ENCODE measurements at regions not wholly inside any gene's neighbourhood (a gene's known extent, or its start where the extent isn't known, plus 50 kb on each side); places are given as distances from the start of the nearest gene placed in this dataset.

DNA sequence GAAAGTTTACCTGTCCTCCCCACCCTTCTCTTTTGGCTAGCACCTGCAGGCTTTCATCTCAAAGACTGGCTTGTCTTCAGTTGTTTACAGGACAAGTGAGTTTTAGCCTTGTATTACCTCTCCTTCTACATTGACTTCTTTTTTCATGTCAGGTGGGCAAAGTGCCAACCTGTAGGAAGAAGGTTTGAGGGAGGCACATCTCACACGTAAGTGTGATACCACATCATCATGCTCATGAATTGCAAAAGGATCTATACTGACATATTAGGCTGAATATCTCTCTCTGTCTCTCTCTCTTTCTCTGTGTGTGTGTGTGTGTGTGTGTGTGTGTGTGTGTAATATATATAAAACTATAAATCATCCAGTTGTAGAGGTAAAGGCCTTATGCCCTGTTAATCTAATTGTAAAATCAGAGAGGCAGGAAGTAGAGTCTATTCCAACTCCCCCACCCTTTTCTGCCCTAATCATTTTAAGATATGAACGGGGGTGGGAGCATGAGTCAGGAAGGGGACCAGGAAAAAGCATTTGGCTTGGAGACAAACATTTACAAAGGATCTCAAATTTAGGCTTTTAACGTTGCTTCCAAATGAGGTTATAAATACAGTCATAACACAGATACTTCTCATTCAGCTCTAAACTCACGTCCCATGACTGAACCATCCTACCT is 107.0 kb upstream of the PFN2 start:
- H3K4me1 Mint-ChIP-seq (ENCODE audit: low read depth), result no peaks in the 10 kb centered on the region
- intact Hi-C loops (cut with micrococcal nuclease), result no loop called here
- H3K27me3 Mint-ChIP-seq (ENCODE audit: insufficient read depth), result no peaks in the 10 kb centered on the region

GRCh38 chr3:150077107-150077506 is 106.4 kb upstream of the PFN2 start:
- peaks cover 6% of the 10 kb centered on the region for H3K9me3 Mint-ChIP-seq

More for the DNA sequence above, 107.0 kb upstream of the PFN2 start:
- no peak for DNase-seq (ENCODE audit: low spot score)
- Mint-ChIP-seq H3K27ac (no peak overlapping the region), H3K9me3 (peaks cover 6% of the 10 kb centered on the region), H3K4me3 (no peak overlapping the region), H3K36me3 (ENCODE audit: low read depth) (no peaks in the 10 kb centered on the region)

GRCh38 chr3:150076443-150076842 is 105.7 kb upstream of the PFN2 start:
- peaks cover 6% of the 10 kb centered on the region for H3K9me3 Mint-ChIP-seq
- H3K4me1 Mint-ChIP-seq (ENCODE audit: low read depth), result no peaks in the 10 kb centered on the region
- no peak for DNase-seq (ENCODE audit: low spot score)
- no peaks in the 10 kb centered on the region for H3K27me3 Mint-ChIP-seq (ENCODE audit: insufficient read depth)
- H3K36me3 Mint-ChIP-seq (ENCODE audit: low read depth), result no peaks in the 10 kb centered on the region
- no peak overlapping the region for H3K4me3 Mint-ChIP-seq
- no peak overlapping the region for H3K27ac Mint-ChIP-seq
- intact Hi-C loops (cut with micrococcal nuclease), result no loop called here

More at GRCh38 chr3:150077107-150077506, 106.4 kb upstream of the PFN2 start:
- no peak overlapping the region for H3K4me3 Mint-ChIP-seq
- H3K36me3 Mint-ChIP-seq (ENCODE audit: low read depth), result no peaks in the 10 kb centered on the region
- no peak overlapping the region for H3K27ac Mint-ChIP-seq
- no peaks in the 10 kb centered on the region for H3K27me3 Mint-ChIP-seq (ENCODE audit: insufficient read depth)
- H3K4me1 Mint-ChIP-seq (ENCODE audit: low read depth), result no peaks in the 10 kb centered on the region
- DNase-seq (ENCODE audit: low spot score), result no peak
- intact Hi-C loops (cut with micrococcal nuclease), result no loop called here

GRCh38 chr3:150075417-150075865 is 104.7 kb upstream of the PFN2 start:
- H3K36me3 Mint-ChIP-seq (ENCODE audit: low read depth), result no peaks in the 10 kb centered on the region

DNA sequence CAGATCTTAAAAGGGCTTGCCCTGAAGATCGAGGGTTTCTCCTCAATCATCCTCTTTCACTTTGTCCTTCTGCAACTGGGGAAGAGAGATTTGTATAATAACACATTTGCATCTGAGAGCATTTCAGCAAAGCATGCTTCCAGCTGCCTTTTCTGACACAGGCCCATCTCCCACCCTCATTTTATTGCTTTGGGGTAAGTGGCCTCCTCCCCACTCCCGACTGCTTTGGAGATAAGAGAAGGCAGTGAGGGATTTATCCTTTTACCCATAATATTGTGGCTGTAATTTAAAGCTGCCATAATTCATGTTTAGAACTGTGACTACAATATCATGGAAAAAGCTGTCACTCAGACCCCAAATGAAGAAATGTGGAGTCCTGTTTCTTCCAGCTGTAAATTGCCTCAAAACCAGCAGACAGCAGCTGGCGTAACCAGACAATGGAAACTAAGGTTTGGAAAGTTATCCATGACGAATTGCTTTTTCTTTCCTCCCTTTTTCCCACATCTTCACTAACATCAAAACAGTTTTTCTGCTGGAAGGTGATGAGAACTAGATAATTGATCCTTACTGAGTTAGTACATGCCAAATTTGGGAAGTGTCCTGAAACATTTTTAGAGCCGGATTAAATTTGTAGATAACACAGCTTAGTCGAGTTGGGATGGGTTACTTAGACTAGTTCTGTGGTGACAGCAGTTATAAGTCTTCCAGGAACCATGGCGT is 104.2 kb upstream of the PFN2 start:
- no peak overlapping the region for H3K27ac Mint-ChIP-seq
- H3K27me3 Mint-ChIP-seq (ENCODE audit: insufficient read depth), result peaks cover 5% of the 10 kb centered on the region
- no peak for DNase-seq (ENCODE audit: low spot score)
- H3K36me3 Mint-ChIP-seq (ENCODE audit: low read depth), result no peaks in the 10 kb centered on the region
- intact Hi-C loops (cut with micrococcal nuclease), result no loop called here
- no peaks in the 10 kb centered on the region for H3K4me1 Mint-ChIP-seq (ENCODE audit: low read depth)
- no peak overlapping the region for H3K4me3 Mint-ChIP-seq
- H3K9me3 Mint-ChIP-seq, result peaks cover 6% of the 10 kb centered on the region

More at GRCh38 chr3:150075417-150075865, 104.7 kb upstream of the PFN2 start:
- no peak overlapping the region for H3K27ac Mint-ChIP-seq
- H3K27me3 Mint-ChIP-seq (ENCODE audit: insufficient read depth), result peaks cover 5% of the 10 kb centered on the region
- no peaks in the 10 kb centered on the region for H3K4me1 Mint-ChIP-seq (ENCODE audit: low read depth)
- H3K4me3 Mint-ChIP-seq, result no peak overlapping the region
- DNase-seq (ENCODE audit: low spot score), result no peak
- peaks cover 6% of the 10 kb centered on the region for H3K9me3 Mint-ChIP-seq
- intact Hi-C loops (cut with micrococcal nuclease), result no loop called here

GRCh38 chr3:150074277-150074676 is 103.6 kb upstream of the PFN2 start:
- intact Hi-C loops (cut with micrococcal nuclease), result no loop called here
- no peaks in the 10 kb centered on the region for H3K4me1 Mint-ChIP-seq (ENCODE audit: low read depth)
- H3K27ac Mint-ChIP-seq, result no peak overlapping the region
- H3K9me3 Mint-ChIP-seq, result peaks cover 6% of the 10 kb centered on the region
- peaks cover 5% of the 10 kb centered on the region for H3K27me3 Mint-ChIP-seq (ENCODE audit: insufficient read depth)
- DNase-seq (ENCODE audit: low spot score), result no peak
- H3K36me3 Mint-ChIP-seq (ENCODE audit: low read depth), result no peaks in the 10 kb centered on the region
- no peak overlapping the region for H3K4me3 Mint-ChIP-seq

DNA sequence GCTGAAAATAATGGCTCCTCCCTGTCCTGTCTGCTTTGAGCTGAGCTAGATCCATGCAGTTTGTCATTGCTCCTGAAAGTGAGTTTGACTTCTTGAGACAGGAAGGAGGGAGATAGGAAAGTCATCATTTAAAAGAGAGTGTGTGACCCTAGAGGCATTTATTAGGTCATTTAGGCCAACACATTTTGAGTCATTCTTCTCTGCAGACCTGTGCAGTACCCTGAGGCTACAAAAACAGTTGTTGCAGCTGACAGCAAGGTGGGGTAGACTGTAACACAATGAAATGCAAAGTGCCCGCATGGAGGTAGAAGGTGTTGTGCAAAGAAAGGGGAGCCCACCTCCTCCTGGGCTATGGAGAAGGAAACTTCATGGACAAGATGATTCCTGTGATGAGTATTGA is 102.8 kb upstream of the PFN2 start:
- Mint-ChIP-seq H3K27me3 (ENCODE audit: insufficient read depth) (peaks cover 5% of the 10 kb centered on the region), H3K4me3 (no peak overlapping the region), H3K36me3 (ENCODE audit: low read depth) (no peaks in the 10 kb centered on the region), H3K27ac (no peak overlapping the region), H3K9me3 (peaks cover 6% of the 10 kb centered on the region), H3K4me1 (ENCODE audit: low read depth) (no peaks in the 10 kb centered on the region)
- intact Hi-C loops (cut with micrococcal nuclease), result no loop called here
- no peak for DNase-seq (ENCODE audit: low spot score)

- no peak for DNase-seq (ENCODE audit: low spot score)
- Mint-ChIP-seq H3K27me3 (ENCODE audit: insufficient read depth) (peaks cover 5% of the 10 kb centered on the region), H3K4me1 (ENCODE audit: low read depth) (no peaks in the 10 kb centered on the region), H3K27ac (no peak overlapping the region), H3K4me3 (no peak overlapping the region), H3K36me3 (ENCODE audit: low read depth) (no peaks in the 10 kb centered on the region), H3K9me3 (peaks cover 6% of the 10 kb centered on the region)
- intact Hi-C loops (cut with micrococcal nuclease), result no loop called here
Measured at GRCh38 chr3:150073031-150073430, 102.3 kb upstream of the PFN2 start.

DNA sequence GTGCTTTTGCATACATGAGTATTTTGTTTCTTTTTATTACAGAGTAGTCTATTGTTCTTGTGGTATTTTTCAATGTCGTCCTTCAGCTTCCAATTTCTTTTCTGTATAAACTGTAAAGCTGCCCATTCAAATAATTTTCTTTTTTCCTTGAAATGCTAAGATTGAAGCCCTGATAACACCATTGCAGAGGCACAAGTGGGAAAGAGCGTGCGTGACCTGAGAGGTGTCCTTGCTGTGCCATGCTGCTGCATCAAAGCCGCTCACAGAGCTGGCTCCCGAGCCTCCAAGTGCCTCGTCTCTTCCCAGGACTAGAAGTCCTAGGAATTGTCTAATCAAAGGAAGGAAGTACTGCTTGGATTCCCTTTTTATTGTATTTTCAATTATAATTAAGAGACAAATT is 101.9 kb upstream of the PFN2 start:
- H3K9me3 Mint-ChIP-seq, result peaks cover 6% of the 10 kb centered on the region
- intact Hi-C loops (cut with micrococcal nuclease), result no loop called here
- DNase-seq (ENCODE audit: low spot score), result no peak
- H3K36me3 Mint-ChIP-seq (ENCODE audit: low read depth), result no peaks in the 10 kb centered on the region
- no peak overlapping the region for H3K27ac Mint-ChIP-seq
- peaks cover 5% of the 10 kb centered on the region for H3K27me3 Mint-ChIP-seq (ENCODE audit: insufficient read depth)
- H3K4me1 Mint-ChIP-seq (ENCODE audit: low read depth), result no peaks in the 10 kb centered on the region
- H3K4me3 Mint-ChIP-seq, result no peak overlapping the region

DNA sequence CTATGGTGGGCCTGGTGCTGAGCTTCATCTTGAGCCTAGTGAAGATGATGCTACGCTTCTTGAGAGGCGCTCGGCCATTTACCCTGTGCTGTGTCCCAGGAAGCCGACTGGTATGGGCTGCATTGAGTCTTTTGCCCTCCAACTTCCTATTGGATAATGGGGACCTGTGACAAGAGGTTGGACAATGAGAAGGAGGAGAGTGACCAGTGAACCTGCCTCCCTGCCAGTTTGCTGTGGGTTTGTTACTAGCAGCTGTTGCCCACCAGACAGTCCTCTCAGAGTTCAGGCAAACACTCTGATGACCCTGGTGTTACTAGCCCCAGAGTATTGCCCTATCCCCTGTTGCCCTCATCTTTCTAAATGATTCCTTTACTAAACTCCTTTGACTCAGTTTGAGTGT is 99.6 kb upstream of the PFN2 start:
- Mint-ChIP-seq H3K4me1 (ENCODE audit: low read depth) (no peaks in the 10 kb centered on the region), H3K27ac (no peak overlapping the region), H3K27me3 (ENCODE audit: insufficient read depth) (peaks cover 11% of the 10 kb centered on the region), H3K36me3 (ENCODE audit: low read depth) (no peaks in the 10 kb centered on the region), H3K4me3 (no peak overlapping the region), H3K9me3 (no peaks in the 10 kb centered on the region)
- intact Hi-C loops (cut with micrococcal nuclease), result no loop called here
- no peak for DNase-seq (ENCODE audit: low spot score)

- Mint-ChIP-seq H3K27me3 (ENCODE audit: insufficient read depth) (peaks cover 13% of the 10 kb centered on the region), H3K27ac (no peak overlapping the region), H3K9me3 (no peaks in the 10 kb centered on the region), H3K4me3 (no peak overlapping the region), H3K4me1 (ENCODE audit: low read depth) (no peaks in the 10 kb centered on the region), H3K36me3 (ENCODE audit: low read depth) (no peaks in the 10 kb centered on the region)
- intact Hi-C loops (cut with micrococcal nuclease), result no loop called here
- no peak for DNase-seq (ENCODE audit: low spot score)
Measured at GRCh38 chr3:150069633-150070032, 98.9 kb upstream of the PFN2 start.

- intact Hi-C loops (cut with micrococcal nuclease), result no loop called here
- Mint-ChIP-seq H3K4me1 (ENCODE audit: low read depth) (no peaks in the 10 kb centered on the region), H3K4me3 (no peak overlapping the region), H3K27ac (no peak overlapping the region), H3K27me3 (ENCODE audit: insufficient read depth) (peaks cover 13% of the 10 kb centered on the region), H3K36me3 (ENCODE audit: low read depth) (no peaks in the 10 kb centered on the region), H3K9me3 (no peaks in the 10 kb centered on the region)
- no peak for DNase-seq (ENCODE audit: low spot score)
Measured at GRCh38 chr3:150069154-150069527, 98.4 kb upstream of the PFN2 start.

- Mint-ChIP-seq H3K4me1 (ENCODE audit: low read depth) (no peaks in the 10 kb centered on the region), H3K4me3 (no peak overlapping the region), H3K9me3 (no peaks in the 10 kb centered on the region), H3K27me3 (ENCODE audit: insufficient read depth) (peaks cover 13% of the 10 kb centered on the region), H3K36me3 (ENCODE audit: low read depth) (no peaks in the 10 kb centered on the region), H3K27ac (no peak overlapping the region)
- DNase-seq (ENCODE audit: low spot score), result no peak
- intact Hi-C loops (cut with micrococcal nuclease), result no loop called here
Measured at GRCh38 chr3:150068440-150069153, 97.9 kb upstream of the PFN2 start.
